Panc1 (cell line): ENCODE measurements at regions not wholly inside any gene's neighbourhood (a gene's known extent, or its start where the extent isn't known, plus 50 kb on each side); places are given as distances from the start of the nearest gene placed in this dataset.

Experiments used
- ATAC-seq: fragments of 200-7000 bp; cut with Tn5 transposase; 2 replicates; pipeline ENCODE4 v1.9.1; 2020; ENCODE audit warnings: mild to moderate bottlenecking, moderate library complexity
- BruUV-seq: library from RNA; stranded (reverse); fragments of 400-500 nt; replicated peaks from 2 replicates; lab custom pipeline; 2021; lab: Mats Ljungman, UMichigan
- CTCF ChIA-PET: fragments of 300-600 bp; sonication (Branson Sonifier 250); formaldehyde crosslinking; loops from one replicate; lab custom pipeline; 2022; ENCODE audit warnings: antibody characterized with exemption; lab: Charles Lee
- POLR2A ChIA-PET: fragments of 300-600 bp; sonication (Branson Sonifier 250); formaldehyde crosslinking; loops from one replicate; lab custom pipeline; 2022; ENCODE audit warnings: antibody characterized with exemption; lab: Charles Lee
- DNase-seq: peaks from one replicate; pipeline ENCODE4 v3.0.0-alpha.2; 2010; ENCODE audit warnings: low read depth, low spot score
- H3K27ac ChIP-seq: 2 replicates; pipeline ENCODE4 v1.5.1; 2011; ENCODE audit warnings: mild to moderate bottlenecking, low read length, inconsistent platforms
- H3K27me3 ChIP-seq: fragments of 200-500 bp; sonication (Bioruptor generic); 2 replicates; pipeline ENCODE4 v1.6.0; 2014; ENCODE audit warnings: low read length, inconsistent platforms; ENCODE audit not compliant: control insufficient read depth, insufficient read depth
- H3K36me3 ChIP-seq: fragments of 200-500 bp; sonication (Bioruptor generic); 2 replicates; pipeline ENCODE4 v1.5.1; 2014; ENCODE audit warnings: inconsistent platforms, mild to moderate bottlenecking, low read length, moderate library complexity; ENCODE audit not compliant: control insufficient read depth, insufficient read depth
- H3K4me1 ChIP-seq: 2 replicates; pipeline ENCODE4 v1.5.1; 2011; ENCODE audit warnings: inconsistent platforms, mild to moderate bottlenecking, low read length, moderate library complexity; ENCODE audit not compliant: control insufficient read depth, insufficient read depth
- H3K4me3 ChIP-seq, 2 experiments: 2 replicates each; pipeline ENCODE4 v1.5.1; 2011 to 2012; ENCODE audit warnings: low read depth in 2 of 2, low read length in 2 of 2, mild to moderate bottlenecking in 2 of 2, inconsistent platforms in 1 of 2, moderate library complexity in 1 of 2
- H3K9me3 ChIP-seq: fragments of 200-500 bp; sonication (Bioruptor generic); 2 replicates; pipeline ENCODE4 v1.5.1; 2014; ENCODE audit warnings: low read depth, mild to moderate bottlenecking, inconsistent platforms, low read length, moderate library complexity; ENCODE audit not compliant: control insufficient read depth, insufficient read depth
- POLR2AphosphoS5 ChIP-seq: IDR thresholded peaks from 2 replicates; pipeline ENCODE4 v1.6.1; 2012; ENCODE audit warnings: mild to moderate bottlenecking, low read depth, low read length, moderate library complexity
- SIN3A ChIP-seq: IDR thresholded peaks from 2 replicates; pipeline ENCODE4 v1.6.1; 2012; ENCODE audit warnings: low read depth, mild to moderate bottlenecking, low read length, moderate library complexity, borderline replicate concordance; ENCODE audit not compliant: insufficient read depth
- TCF7L2 ChIP-seq: IDR thresholded peaks from 2 replicates; pipeline ENCODE4 v1.6.1; 2011; ENCODE audit warnings: mild to moderate bottlenecking, low read depth, low read length, inconsistent platforms
- in situ Hi-C: cut with HindIII; loops from 2 replicates; pipeline ENCODE4 v1.10.0; 2016; ENCODE audit warnings: low sequenced_read_pairs, low pct_unique_long_range_greater_than_20kb
- intact Hi-C: fragments of 100-400 bp; cut with micrococcal nuclease; formaldehyde crosslinking; loops from one replicate; pipeline ENCODE4 v1.10.0; 2022; ENCODE audit not compliant: unreplicated experiment
- TF ChIP-seq, protein P1 (sequence below), 2 experiments: IDR thresholded peaks; 2 replicates each; pipeline ENCODE4 v1.6.1; 2011 to 2012; ENCODE audit warnings: low read depth in 2 of 2, control low read depth in 1 of 2, low read length in 1 of 2, mild to moderate bottlenecking in 1 of 2, moderate library complexity in 1 of 2; ENCODE audit not compliant: insufficient read depth in 1 of 2
- TF ChIP-seq, protein P2 (sequence below): fragments of 450-650 bp; IDR thresholded peaks from 2 replicates; pipeline ENCODE4 v1.5.1; 2017; ENCODE audit warnings: mild to moderate bottlenecking

GRCh38 chr2:137801228-137801627 lies 163.0 kb upstream of the HNMT start:
- ATAC-seq (no peak), DNase-seq (no peak)
- CTCF ChIA-PET = no interaction called here
- H3K9me3 ChIP-seq = no peaks in the 10 kb centered on the region
- no peaks in the 10 kb centered on the region for H3K36me3 ChIP-seq
- H3K27ac ChIP-seq = no peak overlapping the region
- TF ChIP-seq, protein P1, sequence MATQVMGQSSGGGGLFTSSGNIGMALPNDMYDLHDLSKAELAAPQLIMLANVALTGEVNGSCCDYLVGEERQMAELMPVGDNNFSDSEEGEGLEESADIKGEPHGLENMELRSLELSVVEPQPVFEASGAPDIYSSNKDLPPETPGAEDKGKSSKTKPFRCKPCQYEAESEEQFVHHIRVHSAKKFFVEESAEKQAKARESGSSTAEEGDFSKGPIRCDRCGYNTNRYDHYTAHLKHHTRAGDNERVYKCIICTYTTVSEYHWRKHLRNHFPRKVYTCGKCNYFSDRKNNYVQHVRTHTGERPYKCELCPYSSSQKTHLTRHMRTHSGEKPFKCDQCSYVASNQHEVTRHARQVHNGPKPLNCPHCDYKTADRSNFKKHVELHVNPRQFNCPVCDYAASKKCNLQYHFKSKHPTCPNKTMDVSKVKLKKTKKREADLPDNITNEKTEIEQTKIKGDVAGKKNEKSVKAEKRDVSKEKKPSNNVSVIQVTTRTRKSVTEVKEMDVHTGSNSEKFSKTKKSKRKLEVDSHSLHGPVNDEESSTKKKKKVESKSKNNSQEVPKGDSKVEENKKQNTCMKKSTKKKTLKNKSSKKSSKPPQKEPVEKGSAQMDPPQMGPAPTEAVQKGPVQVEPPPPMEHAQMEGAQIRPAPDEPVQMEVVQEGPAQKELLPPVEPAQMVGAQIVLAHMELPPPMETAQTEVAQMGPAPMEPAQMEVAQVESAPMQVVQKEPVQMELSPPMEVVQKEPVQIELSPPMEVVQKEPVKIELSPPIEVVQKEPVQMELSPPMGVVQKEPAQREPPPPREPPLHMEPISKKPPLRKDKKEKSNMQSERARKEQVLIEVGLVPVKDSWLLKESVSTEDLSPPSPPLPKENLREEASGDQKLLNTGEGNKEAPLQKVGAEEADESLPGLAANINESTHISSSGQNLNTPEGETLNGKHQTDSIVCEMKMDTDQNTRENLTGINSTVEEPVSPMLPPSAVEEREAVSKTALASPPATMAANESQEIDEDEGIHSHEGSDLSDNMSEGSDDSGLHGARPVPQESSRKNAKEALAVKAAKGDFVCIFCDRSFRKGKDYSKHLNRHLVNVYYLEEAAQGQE (IDR thresholded peaks at IDR 0.05; ENCODE audit: insufficient read depth in 1 of 2, low read depth in 2 of 2, low read length in 1 of 2) = no peak
- in situ Hi-C loops (no loop called here), intact Hi-C loops (no loop called here)
- no peaks in the 10 kb centered on the region for H3K27me3 ChIP-seq
- no peaks in the 10 kb centered on the region for H3K4me1 ChIP-seq
- POLR2A ChIA-PET = no interaction called here
- H3K4me3 ChIP-seq = no peak overlapping the region
- no TSS peak for BruUV-seq

GRCh38 chr2:137802038-137802437 lies 162.2 kb upstream of the HNMT start:
- POLR2A ChIA-PET = no interaction called here
- no peak overlapping the region for H3K27ac ChIP-seq
- DNase-seq (no peak), ATAC-seq (no peak)
- H3K4me1 ChIP-seq = no peaks in the 10 kb centered on the region
- intact Hi-C loops = no loop called here
- CTCF ChIA-PET = no interaction called here
- no peaks in the 10 kb centered on the region for H3K36me3 ChIP-seq
- in situ Hi-C loops = no loop called here
- TF ChIP-seq, protein P1 (IDR thresholded peaks at IDR 0.05; ENCODE audit: insufficient read depth in 1 of 2, low read depth in 2 of 2, low read length in 1 of 2) = no peak
- TF ChIP-seq SIN3A (no peak), TCF7L2 (no peak), POLR2AphosphoS5 (no peak)
- TF ChIP-seq, protein P2, sequence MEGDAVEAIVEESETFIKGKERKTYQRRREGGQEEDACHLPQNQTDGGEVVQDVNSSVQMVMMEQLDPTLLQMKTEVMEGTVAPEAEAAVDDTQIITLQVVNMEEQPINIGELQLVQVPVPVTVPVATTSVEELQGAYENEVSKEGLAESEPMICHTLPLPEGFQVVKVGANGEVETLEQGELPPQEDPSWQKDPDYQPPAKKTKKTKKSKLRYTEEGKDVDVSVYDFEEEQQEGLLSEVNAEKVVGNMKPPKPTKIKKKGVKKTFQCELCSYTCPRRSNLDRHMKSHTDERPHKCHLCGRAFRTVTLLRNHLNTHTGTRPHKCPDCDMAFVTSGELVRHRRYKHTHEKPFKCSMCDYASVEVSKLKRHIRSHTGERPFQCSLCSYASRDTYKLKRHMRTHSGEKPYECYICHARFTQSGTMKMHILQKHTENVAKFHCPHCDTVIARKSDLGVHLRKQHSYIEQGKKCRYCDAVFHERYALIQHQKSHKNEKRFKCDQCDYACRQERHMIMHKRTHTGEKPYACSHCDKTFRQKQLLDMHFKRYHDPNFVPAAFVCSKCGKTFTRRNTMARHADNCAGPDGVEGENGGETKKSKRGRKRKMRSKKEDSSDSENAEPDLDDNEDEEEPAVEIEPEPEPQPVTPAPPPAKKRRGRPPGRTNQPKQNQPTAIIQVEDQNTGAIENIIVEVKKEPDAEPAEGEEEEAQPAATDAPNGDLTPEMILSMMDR = no peak
- no TSS peak for BruUV-seq
- H3K4me3 ChIP-seq = no peak overlapping the region
- H3K9me3 ChIP-seq = no peaks in the 10 kb centered on the region
- no peaks in the 10 kb centered on the region for H3K27me3 ChIP-seq
